Astrocyte of the cerebellum (primary cell): ENCODE measurements at regions not wholly inside any gene's neighbourhood (a gene's known extent, or its start where the extent isn't known, plus 50 kb on each side); places are given as distances from the start of the nearest gene placed in this dataset.

Experiments
- DNase-seq: peaks from one replicate; pipeline ENCODE4 v3.0.0-alpha.2; 2011; ENCODE audit warnings: low read depth
- H3K4me3 ChIP-seq: 2 replicates; pipeline ENCODE4 v1.5.1; 2011; ENCODE audit warnings: mild to moderate bottlenecking, low read depth, low read length, moderate library complexity
- in situ Hi-C: cut with HindIII; loops from 2 replicates; pipeline ENCODE4 v1.10.0; 2017; ENCODE audit warnings: low sequenced_read_pairs
- TF ChIP-seq, protein P1 (sequence below): IDR thresholded peaks from 2 replicates; pipeline ENCODE4 v1.5.1; 2012; ENCODE audit warnings: low read length, low read depth, moderate library complexity, mild to moderate bottlenecking; ENCODE audit errors: missing control alignments

- in situ Hi-C loops, result no loop called here
Observed at GRCh38 chr16:11475896-11476630, 110.7 kb downstream of the LITAF start.

DNA sequence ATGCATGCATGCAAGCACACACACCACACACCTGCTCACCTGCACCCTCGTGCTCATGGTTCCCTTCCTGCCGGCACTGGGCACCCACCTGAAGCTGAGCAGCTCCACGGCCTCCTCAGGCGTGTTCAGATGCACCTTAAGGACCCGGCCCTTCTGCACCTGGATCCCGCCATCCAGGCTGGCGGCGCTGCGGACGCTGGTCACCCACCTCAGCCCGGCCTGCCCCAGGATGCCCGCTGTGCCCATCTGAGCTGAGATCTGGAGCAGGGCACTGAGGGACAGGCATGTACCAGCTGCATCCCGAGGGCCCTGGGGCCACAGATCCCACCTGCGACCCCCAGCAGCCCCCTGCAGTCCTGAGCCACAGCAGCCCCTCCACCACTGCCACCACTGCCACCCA, 110.0 kb downstream of the LITAF start:
- in situ Hi-C loops, result no loop called here
- DNase-seq, result no peak
- TF ChIP-seq, protein P1, sequence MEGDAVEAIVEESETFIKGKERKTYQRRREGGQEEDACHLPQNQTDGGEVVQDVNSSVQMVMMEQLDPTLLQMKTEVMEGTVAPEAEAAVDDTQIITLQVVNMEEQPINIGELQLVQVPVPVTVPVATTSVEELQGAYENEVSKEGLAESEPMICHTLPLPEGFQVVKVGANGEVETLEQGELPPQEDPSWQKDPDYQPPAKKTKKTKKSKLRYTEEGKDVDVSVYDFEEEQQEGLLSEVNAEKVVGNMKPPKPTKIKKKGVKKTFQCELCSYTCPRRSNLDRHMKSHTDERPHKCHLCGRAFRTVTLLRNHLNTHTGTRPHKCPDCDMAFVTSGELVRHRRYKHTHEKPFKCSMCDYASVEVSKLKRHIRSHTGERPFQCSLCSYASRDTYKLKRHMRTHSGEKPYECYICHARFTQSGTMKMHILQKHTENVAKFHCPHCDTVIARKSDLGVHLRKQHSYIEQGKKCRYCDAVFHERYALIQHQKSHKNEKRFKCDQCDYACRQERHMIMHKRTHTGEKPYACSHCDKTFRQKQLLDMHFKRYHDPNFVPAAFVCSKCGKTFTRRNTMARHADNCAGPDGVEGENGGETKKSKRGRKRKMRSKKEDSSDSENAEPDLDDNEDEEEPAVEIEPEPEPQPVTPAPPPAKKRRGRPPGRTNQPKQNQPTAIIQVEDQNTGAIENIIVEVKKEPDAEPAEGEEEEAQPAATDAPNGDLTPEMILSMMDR, result no peak
- H3K4me3 ChIP-seq, result no peak overlapping the region

More at GRCh38 chr16:11475896-11476630, 110.7 kb downstream of the LITAF start:
- TF ChIP-seq, protein P1, result no peak
- no peak for DNase-seq
- no peak overlapping the region for H3K4me3 ChIP-seq

DNA sequence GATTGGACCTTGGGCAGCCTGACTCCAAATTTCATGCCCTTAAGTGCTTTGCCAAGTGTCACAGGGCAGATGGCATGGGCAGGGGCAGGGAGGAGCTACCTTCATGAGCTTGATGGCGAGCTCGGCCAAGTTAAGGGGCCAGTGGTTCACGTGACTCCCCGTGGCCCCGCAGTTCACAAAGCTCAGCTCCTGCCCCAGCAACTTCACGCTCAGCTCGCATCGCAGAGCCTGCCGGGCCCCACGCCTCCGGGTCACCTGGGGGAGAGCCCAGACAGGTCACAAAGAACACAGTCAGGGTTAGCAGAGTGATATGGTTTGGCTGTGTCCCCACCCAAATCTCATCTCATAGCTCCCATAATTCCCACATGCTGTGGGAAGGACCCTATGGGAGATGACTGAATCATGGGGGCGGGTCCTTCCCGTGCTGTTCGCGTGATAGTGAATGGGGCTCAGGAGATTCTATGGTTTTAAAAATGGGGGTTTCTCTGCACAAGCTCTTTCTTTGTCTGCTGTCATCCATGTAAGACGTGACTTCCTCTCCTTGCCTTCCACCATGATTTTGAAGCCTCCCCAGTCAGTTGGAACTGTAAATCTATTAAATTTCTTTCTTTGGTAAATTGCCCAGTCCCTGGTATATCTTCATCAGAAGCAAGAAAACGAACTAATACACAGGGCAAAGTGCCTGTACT, 108.1 kb downstream of the LITAF start:
- in situ Hi-C loops, result no loop called here
- H3K4me3 ChIP-seq, result no peak overlapping the region
- TF ChIP-seq, protein P1, result no peak
- DNase-seq, result no peak

DNA sequence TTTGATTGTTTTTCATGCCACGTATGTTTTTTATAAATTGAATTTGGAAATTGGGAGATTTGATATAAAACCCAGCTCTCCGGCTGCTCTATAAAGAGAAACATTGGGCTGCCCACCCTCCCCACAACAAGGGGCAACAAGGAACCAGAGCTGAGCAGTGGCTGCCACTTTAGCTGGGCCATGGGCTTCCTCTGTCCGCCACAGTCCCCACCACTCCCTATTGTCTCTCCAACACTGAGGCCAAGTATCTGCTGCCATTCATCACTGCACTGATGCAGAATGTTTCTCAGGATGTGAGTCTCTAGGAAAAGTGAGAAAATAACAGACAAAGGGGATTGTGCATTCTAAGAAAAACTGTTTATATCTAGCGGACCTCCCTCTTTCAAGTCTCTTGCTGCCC, 106.8 kb downstream of the LITAF start:
- no peak for DNase-seq
- in situ Hi-C loops, result no loop called here
- no peak overlapping the region for H3K4me3 ChIP-seq
- TF ChIP-seq, protein P1, result no peak

DNA sequence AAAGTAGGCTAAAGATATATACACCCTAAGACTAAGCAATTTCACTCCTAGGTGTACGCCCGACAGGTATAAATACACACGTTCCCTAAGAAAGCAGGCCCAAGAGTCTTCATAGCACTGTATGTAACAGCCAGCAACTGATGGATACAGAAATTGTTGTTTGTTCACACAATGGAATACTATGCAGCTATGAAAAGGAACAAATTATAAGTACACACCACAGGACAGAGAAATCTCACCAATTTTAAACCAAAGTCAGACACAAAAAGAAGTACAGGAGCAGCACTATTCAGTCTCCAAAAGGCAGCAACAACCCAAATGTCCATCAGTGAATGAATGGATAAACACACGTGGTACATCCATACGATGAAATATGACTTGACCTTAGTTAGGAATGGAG, 106.1 kb downstream of the LITAF start:
- in situ Hi-C loops, result no loop called here
- TF ChIP-seq, protein P1, result no peak
- no peak for DNase-seq
- H3K4me3 ChIP-seq, result no peak overlapping the region

GRCh38 chr16:11481987-11482386, 104.7 kb downstream of the LITAF start:
- in situ Hi-C loops, result no loop called here
- DNase-seq, result no peak
- no peak overlapping the region for H3K4me3 ChIP-seq
- TF ChIP-seq, protein P1, result no peak
